GM13976 (cell line): ENCODE measurements at regions not wholly inside any gene's neighbourhood (a gene's known extent, or its start where the extent isn't known, plus 50 kb on each side); places are given as distances from the start of the nearest gene placed in this dataset.

Experiments
- DNase-seq: peaks from one replicate; pipeline ENCODE4 v3.0.0; 2012; ENCODE audit warnings: low spot score
- in situ Hi-C: fragments of 300-500 bp; cut with MboI; formaldehyde crosslinking; loops from one replicate; pipeline ENCODE4 v1.12.0; 2022; ENCODE audit warnings: low sequenced_read_pairs, mixed read lengths, inconsistent platforms; ENCODE audit not compliant: unreplicated experiment
- TF ChIP-seq, protein P1 (sequence below): IDR thresholded peaks from 2 replicates; pipeline ENCODE4 v1.5.1; 2012; ENCODE audit warnings: borderline replicate concordance, mild to moderate bottlenecking; ENCODE audit not compliant: insufficient read depth; ENCODE audit errors: extremely low read depth, missing control alignments, control extremely low read depth

DNA sequence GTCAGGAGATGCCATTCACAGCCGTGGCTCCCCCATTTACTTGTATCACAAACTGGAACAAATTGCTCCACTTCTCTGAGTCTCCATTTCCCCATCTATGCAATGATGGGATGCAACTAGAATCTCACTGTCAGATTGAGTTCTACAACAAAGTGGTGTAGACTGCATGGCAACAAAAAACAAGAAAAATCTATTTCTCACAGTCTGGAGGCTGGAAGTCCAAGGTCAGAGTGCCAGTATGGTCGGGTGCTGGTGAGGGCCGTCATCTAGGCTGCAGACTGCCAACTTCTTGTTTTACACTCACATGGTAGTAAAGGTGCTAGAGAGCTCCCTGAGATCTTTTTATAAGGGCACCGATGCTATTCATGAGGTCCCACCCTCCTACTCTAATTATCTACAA, 158.4 kb upstream of the BCL6 start:
- in situ Hi-C loops, result no loop called here
- TF ChIP-seq, protein P1, sequence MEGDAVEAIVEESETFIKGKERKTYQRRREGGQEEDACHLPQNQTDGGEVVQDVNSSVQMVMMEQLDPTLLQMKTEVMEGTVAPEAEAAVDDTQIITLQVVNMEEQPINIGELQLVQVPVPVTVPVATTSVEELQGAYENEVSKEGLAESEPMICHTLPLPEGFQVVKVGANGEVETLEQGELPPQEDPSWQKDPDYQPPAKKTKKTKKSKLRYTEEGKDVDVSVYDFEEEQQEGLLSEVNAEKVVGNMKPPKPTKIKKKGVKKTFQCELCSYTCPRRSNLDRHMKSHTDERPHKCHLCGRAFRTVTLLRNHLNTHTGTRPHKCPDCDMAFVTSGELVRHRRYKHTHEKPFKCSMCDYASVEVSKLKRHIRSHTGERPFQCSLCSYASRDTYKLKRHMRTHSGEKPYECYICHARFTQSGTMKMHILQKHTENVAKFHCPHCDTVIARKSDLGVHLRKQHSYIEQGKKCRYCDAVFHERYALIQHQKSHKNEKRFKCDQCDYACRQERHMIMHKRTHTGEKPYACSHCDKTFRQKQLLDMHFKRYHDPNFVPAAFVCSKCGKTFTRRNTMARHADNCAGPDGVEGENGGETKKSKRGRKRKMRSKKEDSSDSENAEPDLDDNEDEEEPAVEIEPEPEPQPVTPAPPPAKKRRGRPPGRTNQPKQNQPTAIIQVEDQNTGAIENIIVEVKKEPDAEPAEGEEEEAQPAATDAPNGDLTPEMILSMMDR, result no peak
- no peak for DNase-seq

GRCh38 chr3:187906416-187906815, 161.1 kb upstream of the BCL6 start:
- TF ChIP-seq, protein P1, result no peak
- no peak for DNase-seq
- in situ Hi-C loops, result no loop called here

- in situ Hi-C loops, result no loop called here
- TF ChIP-seq, protein P1, result no peak
- DNase-seq, result no peak
These were observed 161.7 kb upstream of the BCL6 start for GRCh38 chr3:187906920-187907319.

DNA sequence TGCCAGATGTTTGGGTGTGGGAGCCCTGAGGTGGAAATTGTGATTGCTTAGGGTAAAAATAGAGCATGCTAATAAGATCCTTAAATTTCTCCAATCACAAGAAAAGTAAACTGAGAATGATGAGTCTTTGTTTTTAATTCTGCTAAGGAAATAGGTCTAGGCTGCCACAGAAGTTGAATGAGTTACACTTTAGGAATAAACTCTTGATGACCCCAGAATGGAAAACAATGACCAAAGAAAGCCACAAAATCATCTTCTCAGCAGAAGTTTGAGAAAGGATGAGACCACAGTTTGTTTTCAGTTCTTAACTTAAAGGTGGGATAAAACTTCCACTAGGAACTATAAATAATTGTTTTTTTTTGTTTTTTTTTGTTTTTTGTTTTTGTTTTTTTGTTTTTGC, 164.6 kb upstream of the BCL6 start:
- DNase-seq, result no peak
- TF ChIP-seq, protein P1, result no peak
- in situ Hi-C loops, result no loop called here

GRCh38 chr3:187912007-187912406, 166.7 kb upstream of the BCL6 start:
- no peak for DNase-seq
- TF ChIP-seq, protein P1, result no peak
- in situ Hi-C loops, result no loop called here

- TF ChIP-seq, protein P1, result no peak
- DNase-seq, result no peak
- in situ Hi-C loops, result no loop called here
These were observed 168.4 kb upstream of the BCL6 start for GRCh38 chr3:187913617-187914033.

DNA sequence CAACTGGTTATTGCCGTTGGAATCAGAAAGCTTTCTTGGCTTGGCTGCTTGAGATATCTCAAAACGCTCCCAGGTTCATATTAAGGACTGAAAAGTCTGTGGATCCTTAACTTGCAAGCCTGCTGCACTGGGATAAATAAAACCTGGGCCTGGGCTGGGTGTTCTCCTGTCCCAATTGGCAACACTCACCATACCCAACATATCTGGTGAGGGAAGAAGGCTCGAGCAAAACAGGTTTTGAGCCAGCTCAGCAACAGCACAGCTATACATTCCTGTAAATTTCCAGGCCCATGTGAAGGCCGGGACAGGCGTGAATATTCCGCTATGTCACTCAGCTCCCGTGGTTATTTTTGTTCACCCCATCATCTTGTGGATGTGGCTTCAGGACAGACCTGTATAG, 169.0 kb upstream of the BCL6 start:
- DNase-seq, result no peak
- TF ChIP-seq, protein P1, result no peak
- in situ Hi-C loops, result no loop called here
